Large intestine (tissue), 3 donors: ENCODE measurements at regions not wholly inside any gene's neighbourhood (a gene's known extent, or its start where the extent isn't known, plus 50 kb on each side); places are given as distances from the start of the nearest gene placed in this dataset.

Experiments used
- DNase-seq, 2 donors: peaks; one replicate each; pipeline versions ENCODE4 v3.0.0 to v3.0.0-alpha.2; 2013
- H3K27ac ChIP-seq: one replicate; pipeline ENCODE4 v1.5.1; 2013; ENCODE audit warnings: low read length
- H3K27me3 ChIP-seq: 2 replicates; pipeline ENCODE4 v1.6.1; 2013; ENCODE audit warnings: low read length; ENCODE audit not compliant: control insufficient read depth, insufficient read depth
- H3K36me3 ChIP-seq: 2 replicates; pipeline ENCODE4 v1.6.1; 2013; ENCODE audit warnings: low read length; ENCODE audit not compliant: control insufficient read depth, insufficient read depth
- H3K4me1 ChIP-seq: one replicate; pipeline ENCODE4 v1.6.1; 2013; ENCODE audit warnings: low read length; ENCODE audit not compliant: control insufficient read depth, insufficient read depth
- H3K4me3 ChIP-seq: one replicate; pipeline ENCODE4 v1.5.1; 2013; ENCODE audit warnings: low read length
- H3K9me3 ChIP-seq: one replicate; pipeline ENCODE4 v1.6.1; 2013; ENCODE audit warnings: mild to moderate bottlenecking, low read depth, low read length, moderate library complexity; ENCODE audit not compliant: control insufficient read depth
- WGBS: methylation state at CpG from one replicate; pipeline ENCODE4 v1.1.5; 2013; ENCODE audit warnings: low lambda C conversion rate; ENCODE audit not compliant: insufficient coverage; 5-methylcytosine and 5-hydroxymethylcytosine counted together

- DNase-seq = no peak
- WGBS = 75% methylated on average over 3 of the region's 9 CpGs
- Histone ChIP-seq H3K27ac (no peak overlapping the region), H3K4me3 (no peak overlapping the region), H3K9me3 (no peaks in the 10 kb centered on the region), H3K27me3 (no peaks in the 10 kb centered on the region), H3K4me1 (no peaks in the 10 kb centered on the region), H3K36me3 (no peaks in the 10 kb centered on the region)
Observed at GRCh38 chr10:33402220-33403073, 68.0 kb upstream of the NRP1 start.

- no peak overlapping the region for H3K4me3 ChIP-seq
Observed at GRCh38 chr10:33401300-33401699, 66.8 kb upstream of the NRP1 start.

DNA sequence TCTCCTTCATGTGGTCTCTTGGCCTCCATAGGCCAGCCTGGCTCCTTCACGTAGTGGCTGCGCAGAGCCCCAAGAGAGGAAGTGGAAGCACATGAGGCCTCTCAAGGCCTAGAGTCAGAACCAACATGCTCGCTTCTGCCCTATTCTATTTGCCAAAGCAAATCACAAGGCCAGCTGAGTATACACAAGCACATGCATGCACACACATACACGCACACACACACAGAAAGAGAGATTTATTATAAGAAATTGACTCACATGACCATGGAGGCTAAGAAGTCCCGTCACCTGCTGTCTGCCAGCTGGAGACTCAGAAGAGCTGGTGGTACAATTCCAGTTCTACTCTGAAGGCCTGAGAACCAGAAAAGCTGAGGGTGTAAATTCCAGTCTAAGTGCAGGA is 64.3 kb upstream of the NRP1 start:
- DNase-seq = no peak
- Histone ChIP-seq H3K27me3 (peaks cover 3% of the 10 kb centered on the region), H3K27ac (no peak overlapping the region), H3K9me3 (no peaks in the 10 kb centered on the region), H3K4me1 (no peaks in the 10 kb centered on the region), H3K36me3 (no peaks in the 10 kb centered on the region), H3K4me3 (no peak overlapping the region)
- WGBS = no CpG with 5 or more reads among the region's 5 CpGs

More at GRCh38 chr10:33401300-33401699, 66.8 kb upstream of the NRP1 start:
- DNase-seq = no peak
- H3K27ac ChIP-seq = no peak overlapping the region
- no peaks in the 10 kb centered on the region for H3K4me1 ChIP-seq
- no peaks in the 10 kb centered on the region for H3K27me3 ChIP-seq
- 88% methylated on average over 2 of the region's 2 CpGs for WGBS
- H3K9me3 ChIP-seq = no peaks in the 10 kb centered on the region
- H3K36me3 ChIP-seq = no peaks in the 10 kb centered on the region

DNA sequence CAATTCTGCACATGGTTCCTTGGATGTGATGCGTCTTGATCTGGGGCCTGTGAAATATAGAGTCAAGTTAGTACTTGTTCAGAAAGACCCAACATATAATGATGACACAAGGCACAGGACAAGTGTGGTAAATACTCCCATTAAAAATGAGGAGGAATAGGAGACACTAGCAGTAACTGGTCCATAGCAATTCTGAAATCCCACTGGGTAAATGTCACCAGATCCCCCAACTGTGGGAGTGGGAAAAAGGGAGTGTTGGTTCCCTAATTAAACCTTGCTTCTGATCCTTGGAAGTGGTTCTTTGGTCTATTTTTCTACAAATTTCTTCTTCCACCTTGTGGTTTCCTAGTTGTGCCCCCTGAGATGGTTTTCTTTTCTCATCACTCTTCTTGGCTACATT is 62.5 kb upstream of the NRP1 start:
- Histone ChIP-seq H3K36me3 (no peaks in the 10 kb centered on the region), H3K4me1 (no peaks in the 10 kb centered on the region), H3K4me3 (no peak overlapping the region), H3K27me3 (peaks cover 8% of the 10 kb centered on the region), H3K9me3 (no peaks in the 10 kb centered on the region), H3K27ac (no peak overlapping the region)
- no peak for DNase-seq
- WGBS = no CpG with 5 or more reads among the region's 1 CpG

DNA sequence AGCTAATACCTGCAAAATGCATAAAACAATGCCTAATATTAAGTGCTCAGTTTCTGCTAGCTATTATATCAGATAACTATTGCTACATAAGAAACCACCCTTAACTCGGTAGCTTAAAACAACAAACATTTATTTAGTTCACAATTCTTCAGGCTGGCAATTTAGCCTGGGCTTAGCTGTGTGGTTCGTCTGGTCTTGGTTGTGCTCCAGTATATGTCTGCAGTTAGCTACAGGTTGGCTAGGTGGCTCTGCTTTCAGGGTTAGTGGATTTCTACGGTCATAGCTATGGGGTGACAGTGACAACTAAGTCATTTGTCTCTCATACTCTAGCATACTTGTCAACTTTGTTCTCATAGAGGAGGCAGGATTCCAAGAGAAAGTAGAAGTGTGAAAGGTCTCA is 61.8 kb upstream of the NRP1 start:
- Histone ChIP-seq H3K27ac (no peak overlapping the region), H3K36me3 (no peaks in the 10 kb centered on the region), H3K4me1 (no peaks in the 10 kb centered on the region), H3K27me3 (peaks cover 11% of the 10 kb centered on the region), H3K4me3 (no peak overlapping the region), H3K9me3 (no peaks in the 10 kb centered on the region)
- no peak for DNase-seq
- WGBS = no CpG with 5 or more reads among the region's 3 CpGs

DNA sequence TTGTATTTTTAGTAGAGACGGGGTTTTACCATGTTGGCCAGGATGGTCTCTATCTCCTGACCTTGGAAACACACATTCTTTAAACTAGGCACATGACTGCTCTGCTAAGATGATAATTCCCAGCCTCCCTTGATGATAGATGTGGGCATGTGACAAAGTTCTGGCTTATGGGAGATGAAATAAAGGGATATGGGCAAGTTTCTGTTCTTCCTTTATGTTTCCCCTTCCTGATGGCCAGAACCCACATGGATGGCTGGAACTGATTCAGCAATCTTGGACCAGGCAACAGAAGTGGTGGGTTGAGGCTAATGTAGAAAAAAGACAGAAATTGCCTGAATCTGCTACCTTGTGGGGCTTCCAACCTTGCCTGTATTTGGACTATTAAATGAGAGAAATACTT is 60.7 kb upstream of the NRP1 start:
- no peaks in the 10 kb centered on the region for H3K4me1 ChIP-seq
- H3K36me3 ChIP-seq = no peaks in the 10 kb centered on the region
- no peak overlapping the region for H3K4me3 ChIP-seq
- H3K9me3 ChIP-seq = no peaks in the 10 kb centered on the region
- H3K27me3 ChIP-seq = peaks cover 11% of the 10 kb centered on the region
- no CpG with 5 or more reads among the region's 1 CpG for WGBS
- DNase-seq = no peak
- no peak overlapping the region for H3K27ac ChIP-seq

- Histone ChIP-seq H3K27me3 (peaks cover 11% of the 10 kb centered on the region), H3K36me3 (no peaks in the 10 kb centered on the region), H3K9me3 (no peaks in the 10 kb centered on the region), H3K27ac (no peak overlapping the region), H3K4me3 (no peak overlapping the region), H3K4me1 (no peaks in the 10 kb centered on the region)
- WGBS = 92% methylated on average over 4 of the region's 5 CpGs
- DNase-seq = no peak
Observed at GRCh38 chr10:33392706-33393105, 58.2 kb upstream of the NRP1 start.

- H3K4me3 ChIP-seq = no peak overlapping the region
- 84% methylated on average over 4 of the region's 8 CpGs for WGBS
- no peak for DNase-seq
- no peaks in the 10 kb centered on the region for H3K4me1 ChIP-seq
- no peaks in the 10 kb centered on the region for H3K9me3 ChIP-seq
- H3K36me3 ChIP-seq = no peaks in the 10 kb centered on the region
- H3K27ac ChIP-seq = no peak overlapping the region
- peaks cover 11% of the 10 kb centered on the region for H3K27me3 ChIP-seq
Observed at GRCh38 chr10:33391611-33392465, 57.4 kb upstream of the NRP1 start.

GRCh38 chr10:33390046-33390445 is 55.6 kb upstream of the NRP1 start:
- Histone ChIP-seq H3K9me3 (no peaks in the 10 kb centered on the region), H3K27ac (no peak overlapping the region), H3K4me1 (no peaks in the 10 kb centered on the region), H3K4me3 (no peak overlapping the region), H3K27me3 (peaks cover 11% of the 10 kb centered on the region), H3K36me3 (no peaks in the 10 kb centered on the region)
- DNase-seq = no peak
- whole genome bisulfite sequencing = no CpG with 5 or more reads among the region's 5 CpGs

DNA sequence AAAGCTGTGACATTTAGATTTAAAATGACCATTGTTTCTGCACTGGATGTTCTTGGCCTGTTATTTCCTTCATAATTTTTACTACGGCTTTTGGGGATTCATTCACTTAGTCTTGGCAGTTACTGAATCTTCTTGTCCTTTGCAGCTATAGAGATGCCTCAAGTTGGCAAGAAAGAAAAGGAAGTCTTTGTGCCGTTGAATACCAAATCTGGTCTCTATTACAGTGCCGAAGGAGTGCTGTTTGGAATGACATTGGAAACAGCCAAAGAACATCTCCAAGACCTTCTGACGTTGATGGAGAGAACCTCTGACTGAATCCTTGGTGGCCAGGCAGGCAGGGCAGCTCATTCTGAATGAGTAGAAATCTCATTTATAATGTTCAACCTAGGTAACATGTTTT is 54.3 kb upstream of the NRP1 start:
- Histone ChIP-seq H3K4me3 (no peak overlapping the region), H3K27ac (no peak overlapping the region), H3K9me3 (no peaks in the 10 kb centered on the region), H3K36me3 (no peaks in the 10 kb centered on the region), H3K27me3 (peaks cover 8% of the 10 kb centered on the region), H3K4me1 (no peaks in the 10 kb centered on the region)
- WGBS = 83% methylated on average over 1 of the region's 4 CpGs
- no peak for DNase-seq
